ENCODE measurements at regions not wholly inside any gene's neighbourhood (a gene's known extent, or its start where the extent isn't known, plus 50 kb on each side); places are given as distances from the start of the nearest gene placed in this dataset.

DNA sequence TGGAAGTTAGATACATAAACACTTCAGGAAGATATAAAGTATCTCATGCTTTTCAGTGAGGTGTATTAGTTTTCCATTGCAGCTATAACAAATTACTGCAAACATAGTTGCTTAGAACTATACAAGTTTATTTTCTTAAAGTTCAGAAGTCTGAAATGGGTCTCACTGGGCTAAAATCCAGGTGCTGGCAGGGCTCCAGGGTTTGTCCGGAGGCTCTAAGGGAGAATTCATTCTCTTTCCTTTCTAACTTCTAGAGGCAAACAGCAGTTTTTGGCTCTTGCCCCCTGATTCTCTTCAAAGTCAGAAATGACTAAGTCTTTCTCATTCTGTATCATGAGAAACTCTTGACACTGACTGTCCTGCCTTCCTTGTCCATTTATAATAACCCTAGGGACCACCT lies 138.8 kb downstream of the AASDHPPT start:
- no peak for DNase-seq (ENCODE audit: low spot score)

DNA sequence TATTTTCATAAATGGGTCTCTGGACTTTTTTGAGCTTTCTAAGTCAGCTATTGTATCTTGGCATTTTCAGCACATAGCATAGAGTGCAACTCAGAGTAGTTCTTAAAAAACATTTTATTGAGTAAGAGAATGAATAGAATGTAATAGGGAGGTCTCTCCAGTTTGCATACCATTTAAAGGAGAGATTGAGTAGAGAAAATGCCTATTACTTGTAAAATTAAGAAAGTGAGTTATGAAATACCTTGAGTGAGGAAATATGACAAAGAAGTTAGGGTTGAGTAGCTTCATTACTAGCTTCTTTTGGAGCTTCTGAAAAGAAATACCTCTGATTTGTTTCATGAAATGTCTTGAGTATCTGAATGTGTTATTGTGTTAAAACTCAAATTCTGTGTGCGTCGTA lies 140.0 kb downstream of the AASDHPPT start:
- no peak for DNase-seq (ENCODE audit: low spot score)

GRCh38 chr11:106218106-106218505 lies 140.6 kb downstream of the AASDHPPT start:
- no peak for DNase-seq (ENCODE audit: low spot score)

DNA sequence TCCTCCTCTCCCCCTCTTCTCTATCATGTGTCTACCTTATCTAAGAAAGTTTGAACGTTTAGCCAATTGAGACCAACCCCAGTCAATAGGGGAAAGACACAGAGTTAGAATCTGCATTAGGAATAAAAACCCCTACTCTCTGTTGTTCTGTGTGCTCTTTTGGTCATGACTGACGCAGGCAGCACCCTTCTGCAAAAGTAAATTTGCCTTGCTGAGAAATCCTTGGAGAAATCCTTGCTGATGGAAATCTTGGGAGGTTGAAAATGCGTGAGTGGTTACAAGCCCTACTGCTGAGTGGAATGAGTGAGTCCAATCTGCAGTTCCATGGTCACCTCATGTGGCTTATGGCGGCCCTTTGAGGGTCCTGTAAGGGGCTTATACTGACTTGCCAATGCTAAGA lies 145.2 kb downstream of the AASDHPPT start:
- no peak for DNase-seq (ENCODE audit: low spot score)

DNA sequence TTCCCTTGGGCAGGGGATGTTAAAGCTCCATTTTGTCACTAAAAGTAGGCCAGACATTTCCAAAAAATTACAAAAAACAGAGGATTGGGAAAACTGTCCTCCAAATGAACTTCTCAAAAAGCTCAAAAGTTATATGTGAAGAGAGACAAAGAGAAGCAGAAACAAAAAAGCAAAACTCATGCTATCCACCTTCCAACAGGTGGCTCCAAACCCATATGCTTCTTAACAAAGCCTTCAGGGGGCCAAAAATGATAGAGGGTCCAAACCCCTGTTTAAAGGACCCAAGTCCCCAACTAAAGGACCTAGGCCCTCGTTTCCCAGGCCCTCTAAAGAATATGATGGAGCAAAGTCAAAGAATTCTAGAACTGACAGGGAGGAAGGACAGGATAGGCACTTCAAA lies 146.7 kb downstream of the AASDHPPT start:
- DNase-seq (ENCODE audit: low spot score): no peak

- DNase-seq (ENCODE audit: low spot score): no peak
These were observed 151.5 kb downstream of the AASDHPPT start for GRCh38 chr11:106228996-106229395.

DNA sequence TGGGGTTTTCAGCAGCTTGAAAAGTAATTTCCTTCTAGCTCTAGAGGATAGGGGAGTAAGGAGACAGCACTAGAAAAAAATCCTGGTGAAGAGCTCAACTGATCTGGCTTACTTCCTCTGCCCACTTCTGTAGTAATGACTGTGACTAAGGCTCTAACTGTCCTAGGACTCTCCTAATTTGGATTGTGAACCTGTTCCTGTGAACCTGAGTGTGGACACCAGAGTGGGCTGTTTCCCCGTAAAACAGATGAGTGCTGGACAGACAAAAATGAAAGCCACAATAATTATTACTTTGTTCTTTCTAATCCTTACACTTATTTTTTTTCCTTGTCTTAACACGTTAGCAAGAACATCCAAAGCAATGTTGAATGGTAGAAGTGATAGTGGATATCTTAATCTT lies 154.1 kb downstream of the AASDHPPT start:
- DNase-seq (ENCODE audit: low spot score): no peak

- DNase-seq (ENCODE audit: low spot score): no peak
These were observed 155.7 kb downstream of the AASDHPPT start for GRCh38 chr11:106233191-106233590.

DNA sequence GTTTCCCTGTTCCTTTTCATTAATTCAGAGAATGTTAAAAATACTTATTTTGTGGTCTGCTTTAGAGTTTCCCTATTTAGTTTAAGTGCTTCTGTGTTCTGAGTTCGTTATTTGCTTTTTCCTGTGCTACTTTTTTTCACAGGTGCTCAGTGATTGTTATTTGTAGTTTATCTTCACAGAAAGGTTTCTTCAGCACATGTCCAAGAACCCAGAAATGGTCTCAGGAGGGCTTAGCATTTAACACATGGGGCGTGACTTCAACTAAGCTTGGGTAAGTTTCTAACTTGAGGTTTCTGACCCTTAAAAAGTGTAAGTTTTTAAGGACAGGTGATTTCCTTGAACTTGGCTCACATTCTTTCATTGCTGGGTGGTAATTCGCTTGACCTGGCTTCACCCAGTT lies 157.3 kb downstream of the AASDHPPT start:
- no peak for DNase-seq (ENCODE audit: low spot score)

DNA sequence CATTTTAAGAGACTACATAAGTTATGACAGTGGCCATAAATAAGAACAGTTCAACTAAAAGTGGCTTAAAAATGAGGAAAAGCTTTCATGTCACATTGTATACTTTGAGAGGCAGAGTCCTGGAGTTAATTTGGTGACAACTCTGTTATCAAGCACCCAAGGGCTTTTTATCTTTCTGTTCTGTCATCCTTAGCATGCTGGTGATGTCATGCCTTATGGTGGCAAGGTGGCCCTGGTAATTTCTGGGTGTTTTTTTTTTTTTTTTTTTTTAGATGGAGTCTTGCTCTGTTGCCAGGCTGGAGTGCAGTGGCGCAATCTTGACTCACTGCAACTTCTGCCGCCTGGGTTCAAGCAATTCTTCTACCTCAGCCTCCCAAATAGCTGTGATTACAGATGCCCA lies 158.8 kb downstream of the AASDHPPT start:
- no peak for DNase-seq (ENCODE audit: low spot score)

- DNase-seq (ENCODE audit: low spot score): peak; percentile 4
These were observed 161.4 kb downstream of the AASDHPPT start for GRCh38 chr11:106238704-106239360.

GRCh38 chr11:106241601-106242257 lies 164.3 kb downstream of the AASDHPPT start:
- DNase-seq (ENCODE audit: low spot score): no peak

DNA sequence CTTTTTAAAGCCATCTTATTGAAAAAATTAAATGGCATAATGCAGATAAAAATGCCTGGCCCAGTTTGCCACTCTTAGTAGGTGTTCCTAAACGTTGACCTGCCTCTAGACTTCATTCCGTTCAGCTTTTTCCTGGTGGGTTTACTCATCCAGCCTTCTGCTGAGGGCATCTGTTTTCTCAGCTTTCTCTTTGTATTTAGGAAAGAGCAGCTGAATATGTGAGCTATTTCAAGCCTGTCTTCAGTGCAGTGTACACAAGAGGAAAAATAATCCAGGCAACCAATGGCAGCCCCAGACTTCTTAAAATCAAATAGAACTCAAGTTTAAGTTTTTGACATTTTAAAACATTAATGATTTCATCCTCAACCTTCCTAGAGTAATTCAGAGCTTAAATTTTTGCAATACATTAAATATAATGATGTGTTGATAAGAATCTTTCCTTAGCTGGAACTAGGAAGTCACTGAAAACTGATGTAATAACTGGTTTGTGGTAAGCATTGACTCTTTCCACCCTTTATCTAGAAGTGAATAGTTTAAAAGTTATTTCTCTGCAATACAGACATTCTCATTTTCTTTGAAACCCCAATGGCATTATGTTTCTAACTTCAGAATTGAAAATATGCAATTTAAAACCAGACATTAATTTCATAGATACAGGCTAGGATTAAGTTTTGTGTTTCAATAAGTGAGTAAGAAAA lies 165.4 kb downstream of the AASDHPPT start:
- no peak for DNase-seq (ENCODE audit: low spot score)

DNA sequence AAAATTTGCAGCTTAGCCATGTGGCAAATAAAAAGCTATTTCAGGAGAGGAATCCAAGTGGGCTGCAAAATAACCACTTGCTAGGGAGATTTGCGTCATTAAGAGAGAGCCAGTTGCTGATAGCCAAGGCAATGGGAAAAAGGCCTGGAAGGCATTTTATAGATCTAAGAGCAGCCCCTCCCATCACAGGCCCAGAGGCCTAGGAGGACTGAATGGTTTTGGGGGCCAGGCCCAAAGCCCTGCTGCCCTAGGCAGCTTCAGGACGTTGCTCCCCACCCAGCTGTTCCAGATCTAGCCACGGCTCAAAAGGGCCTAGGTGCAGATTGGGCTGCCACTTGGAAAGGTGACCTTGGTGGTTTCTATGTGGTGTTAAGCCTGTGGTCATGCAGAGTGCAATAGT lies 169.0 kb downstream of the AASDHPPT start:
- DNase-seq (ENCODE audit: low spot score): no peak

GRCh38 chr11:106249617-106250239 lies 172.3 kb downstream of the AASDHPPT start:
- DNase-seq (ENCODE audit: low spot score): no peak

DNA sequence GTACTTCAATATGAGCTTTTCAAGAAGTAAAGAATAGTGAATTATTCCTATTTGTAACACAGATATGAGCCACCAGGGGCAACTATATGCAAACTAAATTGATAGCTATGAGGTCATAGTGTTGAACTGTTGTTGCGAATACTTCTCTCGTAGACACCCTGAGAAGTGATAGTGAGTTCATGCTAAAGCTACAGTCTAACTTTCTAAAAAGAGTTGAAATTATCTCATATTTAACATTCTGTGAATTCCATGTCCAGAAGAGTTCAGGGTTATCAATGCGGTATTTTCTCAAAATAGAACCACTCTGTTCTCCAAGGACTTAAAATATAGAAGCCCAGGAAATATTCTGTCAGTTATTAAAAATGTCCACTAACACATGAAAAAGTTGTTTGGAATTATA lies 185.4 kb downstream of the AASDHPPT start:
- no peak for DNase-seq (ENCODE audit: low spot score)

DNA sequence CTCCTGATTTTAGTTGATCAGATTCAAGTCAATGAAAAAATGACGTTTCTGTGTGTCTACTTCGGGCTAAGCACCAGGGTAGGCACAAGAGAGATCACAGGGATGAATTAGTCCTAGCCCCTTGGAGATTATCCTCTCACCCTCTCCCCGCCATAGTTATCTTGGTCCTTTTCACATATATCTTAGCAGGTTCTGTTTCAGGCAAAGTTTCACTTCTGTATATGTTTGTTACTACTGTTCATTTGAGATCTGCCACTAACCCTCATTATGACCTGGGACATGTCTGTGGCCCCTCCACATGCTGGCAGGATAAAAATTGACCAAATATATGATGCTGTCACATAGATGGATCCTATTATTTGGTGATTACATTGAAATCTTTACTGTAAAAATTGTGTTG lies 186.1 kb downstream of the AASDHPPT start:
- no peak for DNase-seq (ENCODE audit: low spot score)

- DNase-seq (ENCODE audit: low spot score): no peak
These were observed 193.6 kb downstream of the AASDHPPT start for GRCh38 chr11:106271086-106271485.

DNA sequence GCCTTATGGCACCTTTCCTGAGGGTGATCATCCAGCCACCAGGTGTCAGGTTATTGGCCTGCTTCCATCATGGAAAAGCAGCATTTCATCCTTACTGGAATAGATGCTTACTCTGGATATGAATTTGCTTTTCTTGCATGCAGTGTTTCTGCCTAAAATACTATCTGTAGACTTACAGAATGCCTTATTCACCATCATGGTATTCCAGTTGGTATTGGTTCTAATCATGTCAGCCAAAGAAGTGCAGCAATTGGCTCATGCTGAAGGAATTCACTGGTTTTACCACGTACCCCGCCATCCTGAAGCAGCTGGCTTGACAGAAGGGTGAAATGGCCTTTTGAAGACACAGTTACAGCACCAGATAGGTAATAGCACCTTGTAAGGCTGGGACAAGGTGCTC lies 194.2 kb downstream of the AASDHPPT start:
- DNase-seq (ENCODE audit: low spot score): no peak

- DNase-seq (ENCODE audit: low spot score): no peak
These were observed 197.7 kb downstream of the AASDHPPT start for GRCh38 chr11:106275151-106275550.

DNA sequence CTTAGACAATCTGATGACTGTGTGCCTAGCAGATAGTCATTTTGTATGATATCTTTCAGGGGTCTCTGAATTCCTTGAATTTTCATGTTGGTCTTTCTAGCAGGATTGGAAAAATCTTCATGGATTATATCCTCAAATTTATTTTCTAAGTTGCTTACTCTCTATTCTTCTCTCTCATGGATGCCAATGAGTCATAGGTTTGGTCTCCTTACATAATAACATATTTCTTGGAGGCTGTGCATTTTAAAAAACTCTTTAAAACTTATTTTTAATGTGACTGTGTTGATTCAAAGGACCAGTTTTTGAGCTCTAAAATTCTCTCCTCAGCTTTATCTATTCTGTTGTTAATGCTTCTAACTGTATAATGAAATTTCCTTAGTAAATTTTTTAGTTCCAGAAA lies 198.7 kb downstream of the AASDHPPT start:
- no peak for DNase-seq (ENCODE audit: low spot score)

DNA sequence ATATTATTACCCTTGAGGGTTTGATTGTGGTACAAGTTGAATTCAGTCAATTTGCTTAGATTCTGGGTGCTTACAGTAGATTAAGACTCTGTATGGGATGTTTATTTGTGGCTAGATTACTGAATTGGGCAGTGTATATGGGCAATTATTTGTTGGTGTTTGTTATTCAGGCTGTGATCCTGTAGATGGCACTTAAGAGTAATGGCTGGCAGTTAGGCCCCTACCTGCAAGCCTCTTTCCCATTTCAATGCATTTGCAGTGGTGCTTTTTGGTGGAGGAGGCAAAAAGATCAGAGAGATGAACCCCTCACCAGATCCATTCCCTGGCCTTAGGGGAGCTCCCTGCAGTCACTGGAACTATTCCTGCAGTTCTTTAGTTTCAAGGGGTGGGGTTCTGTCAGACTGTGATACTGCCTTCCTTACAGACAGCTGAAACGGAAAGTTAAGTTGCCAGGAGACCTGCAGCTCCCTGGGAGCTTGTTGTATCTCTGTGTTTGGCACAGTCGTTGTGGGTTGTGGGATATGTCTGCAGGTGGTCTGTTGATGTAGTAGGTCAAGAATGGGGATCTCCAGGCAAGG lies 199.5 kb downstream of the AASDHPPT start:
- peak; percentile 14 for DNase-seq (ENCODE audit: low spot score)

DNA sequence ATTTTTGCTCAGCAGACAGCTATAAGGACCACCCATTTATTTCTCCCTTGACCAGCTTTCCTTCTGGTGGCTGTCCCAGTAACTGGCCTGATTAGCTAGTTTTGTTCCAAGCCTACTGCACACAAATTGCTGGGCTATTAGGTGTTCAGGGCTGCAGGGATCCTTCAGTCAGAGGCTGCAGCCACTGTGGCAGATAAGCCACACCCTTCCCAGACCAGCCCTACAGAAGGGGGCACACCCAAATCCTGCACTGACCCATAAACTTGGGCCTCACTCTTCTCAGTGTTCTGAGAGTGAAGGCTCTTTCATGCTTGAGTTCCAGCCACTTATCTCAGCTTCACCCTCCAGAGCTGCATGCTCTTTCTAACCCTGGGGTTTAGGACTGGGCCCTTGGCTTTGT lies 200.0 kb downstream of the AASDHPPT start:
- no peak for DNase-seq (ENCODE audit: low spot score)
